ENCODE measurements at regions not wholly inside any gene's neighbourhood (a gene's known extent, or its start where the extent isn't known, plus 50 kb on each side); places are given as distances from the start of the nearest gene placed in this dataset.

GRCh38 chr2:59312967-59313940 lies 1072.1 kb upstream of the FANCL start:
- no peaks in the 10 kb centered on the region for H3K36me3 ChIP-seq (ENCODE audit: insufficient read depth, low read length)
- Mint-ChIP-seq H3K4me3 (no peak overlapping the region), H3K27me3 (peaks cover 24% of the 10 kb centered on the region), H3K9me3 (no peaks in the 10 kb centered on the region), H3K36me3 (ENCODE audit: low read depth) (no peaks in the 10 kb centered on the region), H3K27ac (no peak overlapping the region), H3K4me1 (ENCODE audit: low read depth) (peaks cover 6% of the 10 kb centered on the region)
- ChIA-PET CTCF (no interaction called here), POLR2A (no interaction called here)
- H3K9me3 ChIP-seq (ENCODE audit: control insufficient read depth in 1 of 2, insufficient read depth in 1 of 2, low read length in 2 of 2) = no peaks in the 10 kb centered on the region
- DNase-seq (no peak), ATAC-seq (ENCODE audit: poor library complexity) (no peak)
- TF ChIP-seq, protein P1, sequence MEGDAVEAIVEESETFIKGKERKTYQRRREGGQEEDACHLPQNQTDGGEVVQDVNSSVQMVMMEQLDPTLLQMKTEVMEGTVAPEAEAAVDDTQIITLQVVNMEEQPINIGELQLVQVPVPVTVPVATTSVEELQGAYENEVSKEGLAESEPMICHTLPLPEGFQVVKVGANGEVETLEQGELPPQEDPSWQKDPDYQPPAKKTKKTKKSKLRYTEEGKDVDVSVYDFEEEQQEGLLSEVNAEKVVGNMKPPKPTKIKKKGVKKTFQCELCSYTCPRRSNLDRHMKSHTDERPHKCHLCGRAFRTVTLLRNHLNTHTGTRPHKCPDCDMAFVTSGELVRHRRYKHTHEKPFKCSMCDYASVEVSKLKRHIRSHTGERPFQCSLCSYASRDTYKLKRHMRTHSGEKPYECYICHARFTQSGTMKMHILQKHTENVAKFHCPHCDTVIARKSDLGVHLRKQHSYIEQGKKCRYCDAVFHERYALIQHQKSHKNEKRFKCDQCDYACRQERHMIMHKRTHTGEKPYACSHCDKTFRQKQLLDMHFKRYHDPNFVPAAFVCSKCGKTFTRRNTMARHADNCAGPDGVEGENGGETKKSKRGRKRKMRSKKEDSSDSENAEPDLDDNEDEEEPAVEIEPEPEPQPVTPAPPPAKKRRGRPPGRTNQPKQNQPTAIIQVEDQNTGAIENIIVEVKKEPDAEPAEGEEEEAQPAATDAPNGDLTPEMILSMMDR (IDR thresholded peaks at IDR 0.05) = no peak
- intact Hi-C loops (cut with DNase I, micrococcal nuclease) = no loop called here
- H3K4me3 ChIP-seq (ENCODE audit: low read length) = no peak overlapping the region
- no peaks in the 10 kb centered on the region for H3K4me1 ChIP-seq (ENCODE audit: insufficient read depth, low read length)
- H3K27ac ChIP-seq (ENCODE audit: low read depth in 1 of 2, low read length in 2 of 2) = no peak overlapping the region
- no peaks in the 10 kb centered on the region for H3K27me3 ChIP-seq (ENCODE audit: control insufficient read depth in 1 of 2, insufficient read depth in 2 of 2, low read length in 2 of 2)

GRCh38 chr2:59312029-59312428 lies 1070.9 kb upstream of the FANCL start:
- Mint-ChIP-seq H3K27ac (no peak overlapping the region), H3K9me3 (no peaks in the 10 kb centered on the region), H3K4me1 (ENCODE audit: low read depth) (peaks cover 6% of the 10 kb centered on the region), H3K36me3 (ENCODE audit: low read depth) (no peaks in the 10 kb centered on the region), H3K4me3 (no peak overlapping the region), H3K27me3 (peaks cover 24% of the 10 kb centered on the region)
- Histone ChIP-seq H3K4me1 (ENCODE audit: insufficient read depth, low read length) (no peaks in the 10 kb centered on the region), H3K9me3 (ENCODE audit: control insufficient read depth in 1 of 2, insufficient read depth in 1 of 2, low read length in 2 of 2) (no peaks in the 10 kb centered on the region), H3K27ac (ENCODE audit: low read depth in 1 of 2, low read length in 2 of 2) (no peak overlapping the region), H3K4me3 (ENCODE audit: low read length) (no peak overlapping the region), H3K27me3 (ENCODE audit: control insufficient read depth in 1 of 2, insufficient read depth in 2 of 2, low read length in 2 of 2) (no peaks in the 10 kb centered on the region), H3K36me3 (ENCODE audit: insufficient read depth, low read length) (no peaks in the 10 kb centered on the region)
- ChIA-PET CTCF (no interaction called here), POLR2A (no interaction called here)
- TF ChIP-seq, protein P1 (IDR thresholded peaks at IDR 0.05) = no peak
- ATAC-seq (ENCODE audit: poor library complexity) = no peak
- intact Hi-C loops (cut with DNase I, micrococcal nuclease) = no loop called here
- no peak for DNase-seq

GRCh38 chr2:59308108-59308507 lies 1067.0 kb upstream of the FANCL start:
- intact Hi-C loops (cut with DNase I, micrococcal nuclease) = loop anchor here (10.0 kb wide), 2 partner anchors 627 to 1247 kb away; partner anchors contain the start of gene BCL11A (in 1 of the 2)
- Histone ChIP-seq H3K27ac (ENCODE audit: low read depth in 1 of 2, low read length in 2 of 2) (no peak overlapping the region), H3K4me3 (ENCODE audit: low read length) (no peak overlapping the region), H3K4me1 (ENCODE audit: insufficient read depth, low read length) (no peaks in the 10 kb centered on the region), H3K36me3 (ENCODE audit: insufficient read depth, low read length) (no peaks in the 10 kb centered on the region), H3K9me3 (ENCODE audit: control insufficient read depth in 1 of 2, insufficient read depth in 1 of 2, low read length in 2 of 2) (no peaks in the 10 kb centered on the region), H3K27me3 (ENCODE audit: control insufficient read depth in 1 of 2, insufficient read depth in 2 of 2, low read length in 2 of 2) (no peaks in the 10 kb centered on the region)
- ATAC-seq (ENCODE audit: poor library complexity) = no peak
- ChIA-PET CTCF (no interaction called here), POLR2A (no interaction called here)
- Mint-ChIP-seq H3K4me1 (ENCODE audit: low read depth) (no peaks in the 10 kb centered on the region), H3K27ac (no peak overlapping the region), H3K9me3 (no peaks in the 10 kb centered on the region), H3K4me3 (no peak overlapping the region), H3K27me3 (peaks cover 11% of the 10 kb centered on the region), H3K36me3 (ENCODE audit: low read depth) (no peaks in the 10 kb centered on the region)
- TF ChIP-seq, protein P1 (IDR thresholded peaks at IDR 0.05) = no peak
- DNase-seq = no peak

Measured in CD4-positive, alpha-beta T cell (primary cell).